Medulla oblongata (tissue), 1 donor: ENCODE measurements at regions not wholly inside any gene's neighbourhood (a gene's known extent, or its start where the extent isn't known, plus 50 kb on each side); places are given as distances from the start of the nearest gene placed in this dataset.

Source experiments
- DNase-seq: peaks from one replicate; pipeline ENCODE4 v3.0.0-alpha.2; 2015; ENCODE audit errors: extremely low spot score

GRCh38 chr5:16013334-16014065, 166.1 kb downstream of the MARCHF11 start:
- DNase-seq, result no peak

DNA sequence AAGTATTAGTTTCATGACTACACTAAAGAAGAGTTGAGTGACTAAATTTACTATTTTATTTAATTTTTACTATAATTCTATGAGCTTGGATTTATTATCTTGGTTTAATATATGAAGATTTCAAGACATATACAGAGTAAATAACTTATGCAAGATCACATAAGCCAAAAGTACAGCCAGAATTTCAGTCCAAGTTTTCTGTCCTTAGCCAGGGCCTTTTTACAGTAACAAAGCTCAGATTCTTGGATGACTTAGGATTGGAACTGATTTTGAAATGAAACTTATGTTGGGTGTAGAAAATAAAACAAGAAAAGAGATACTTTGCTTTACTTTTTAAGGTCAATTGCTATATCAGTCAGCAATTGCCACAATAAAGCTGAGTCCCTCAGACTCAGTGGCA, 170.3 kb downstream of the MARCHF11 start:
- DNase-seq, result no peak

DNA sequence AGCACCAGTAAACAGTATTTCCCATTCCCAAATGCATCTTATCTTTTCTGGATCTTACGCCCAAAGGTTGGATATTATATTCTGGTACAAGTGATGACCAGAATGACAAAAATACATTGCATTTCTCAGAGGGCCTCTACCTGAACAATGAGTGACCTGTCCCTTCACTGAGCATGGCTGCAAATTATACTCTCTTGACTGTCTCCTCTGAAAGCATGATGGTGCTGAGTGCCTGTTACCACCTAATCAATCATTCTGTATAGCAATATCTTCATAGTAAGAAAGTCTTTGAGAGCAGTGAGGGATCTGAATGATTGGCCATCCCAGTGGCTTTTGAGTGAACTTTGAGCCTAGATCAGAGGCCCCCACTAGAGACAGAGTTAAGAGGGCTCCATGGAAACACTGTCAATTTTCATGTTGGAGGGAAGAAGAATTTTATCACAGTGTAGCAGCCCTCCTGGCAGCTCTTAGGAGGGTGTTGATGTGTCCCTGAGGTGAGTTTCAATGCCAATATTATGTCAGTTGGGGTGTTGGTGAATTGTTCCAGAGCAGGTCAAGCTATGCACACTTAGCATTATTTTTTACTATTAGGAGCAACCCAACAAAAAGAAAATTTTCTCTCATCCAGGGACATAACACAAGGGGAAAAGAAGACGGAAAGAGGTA, 171.7 kb downstream of the MARCHF11 start:
- no peak for DNase-seq

DNA sequence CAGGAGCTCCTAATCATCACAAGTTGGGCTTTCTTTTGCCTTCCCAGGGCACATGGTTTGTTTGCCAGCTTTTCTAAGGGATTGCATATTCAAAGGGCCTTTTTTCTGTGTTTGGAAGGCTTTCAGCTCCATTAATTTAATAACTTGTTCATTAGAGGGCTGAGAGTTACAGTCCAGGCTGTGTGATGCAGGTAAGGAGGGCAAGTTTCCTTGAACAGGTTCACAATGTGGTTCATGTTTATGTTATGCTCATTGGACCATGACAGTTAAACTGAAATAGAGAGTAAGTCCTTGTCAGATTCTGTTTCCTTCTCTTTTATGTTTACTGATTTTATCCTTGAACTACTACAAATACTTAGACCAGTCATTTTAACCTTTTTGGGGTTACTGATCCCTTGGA, 174.4 kb downstream of the MARCHF11 start:
- DNase-seq, result no peak

- DNase-seq, result no peak
These were observed 179.5 kb downstream of the MARCHF11 start for GRCh38 chr5:16000056-16000455.

- DNase-seq, result peak; percentile 36
These were observed 184.1 kb downstream of the MARCHF11 start for GRCh38 chr5:15995341-15996052.

GRCh38 chr5:15993919-15994318, 185.7 kb downstream of the MARCHF11 start:
- DNase-seq, result no peak

- no peak for DNase-seq
These were observed 186.3 kb downstream of the MARCHF11 start for GRCh38 chr5:15993334-15993733.

- no peak for DNase-seq
These were observed 186.7 kb downstream of the MARCHF11 start for GRCh38 chr5:15992918-15993317.

GRCh38 chr5:15991586-15991985, 188.0 kb downstream of the MARCHF11 start:
- no peak for DNase-seq
